ENCODE measurements at regions not wholly inside any gene's neighbourhood (a gene's known extent, or its start where the extent isn't known, plus 50 kb on each side); places are given as distances from the start of the nearest gene placed in this dataset.

- H3K9me2 ChIP-seq (ENCODE audit: insufficient read depth, low read length): no peaks in the 10 kb centered on the region
- no peaks in the 10 kb centered on the region for H3K27me3 ChIP-seq (ENCODE audit: insufficient read depth, low read depth, low read length)
- H4K20me1 ChIP-seq (ENCODE audit: insufficient read depth): no peaks in the 10 kb centered on the region
- TF ChIP-seq POLR2AphosphoS5 (IDR thresholded peaks at IDR 0.05): no peak
- no peak for TF ChIP-seq REST (IDR thresholded peaks at IDR 0.05; ENCODE audit: borderline replicate concordance)
- no peak for TF ChIP-seq EZH2 (IDR thresholded peaks at IDR 0.05; ENCODE audit: borderline replicate concordance, insufficient read depth, low read length, poor library complexity, severe bottlenecking)
- TF ChIP-seq CTCF (IDR thresholded peaks at IDR 0.05; ENCODE audit: poor library complexity, severe bottlenecking): no peak
- TF ChIP-seq TAF1 (IDR thresholded peaks at IDR 0.05; ENCODE audit: low read depth): no peak
- TF ChIP-seq MXI1 (conservative IDR thresholded peaks at IDR 0.05; ENCODE audit: poor library complexity, severe bottlenecking): no peak
- TF ChIP-seq RAD21 (conservative IDR thresholded peaks at IDR 0.05): no peak
- TF ChIP-seq SMC3 (conservative IDR thresholded peaks at IDR 0.05; ENCODE audit: poor library complexity): no peak
- TF ChIP-seq EP300 (conservative IDR thresholded peaks at IDR 0.05; ENCODE audit: poor library complexity, severe bottlenecking): no peak
- H3K9me3 ChIP-seq (ENCODE audit: low read length): peaks cover 5% of the 10 kb centered on the region
- H3K9ac ChIP-seq (ENCODE audit: low read length): no peak overlapping the region
- H3K36me3 ChIP-seq (ENCODE audit: insufficient read depth, low read length): no peaks in the 10 kb centered on the region
- H3K4me2 ChIP-seq (ENCODE audit: low read length): no peak overlapping the region
- no peaks in the 10 kb centered on the region for H3F3A ChIP-seq (ENCODE audit: insufficient read depth, low read length, poor library complexity, severe bottlenecking)
- H2AFZ ChIP-seq (ENCODE audit: low read depth, low read length): no peak overlapping the region
- no peak overlapping the region for H3K27ac ChIP-seq (ENCODE audit: low read length)
- H3K79me2 ChIP-seq (replicated peaks; ENCODE audit: insufficient read depth, low read length): no peaks in the 10 kb centered on the region
- no peak overlapping the region for H3K4me3 ChIP-seq (ENCODE audit: low read length)
These were observed 330.4 kb upstream of the NDN start for GRCh38 chr15:24017470-24017869.

- no peak overlapping the region for H3K4me3 ChIP-seq (ENCODE audit: low read length)
- H3K4me2 ChIP-seq (ENCODE audit: low read length): no peak overlapping the region
- H2AFZ ChIP-seq (ENCODE audit: low read depth, low read length): no peak overlapping the region
- no peaks in the 10 kb centered on the region for H3K9me3 ChIP-seq (ENCODE audit: low read length)
- no peak overlapping the region for H3K9ac ChIP-seq (ENCODE audit: low read length)
- H3K79me2 ChIP-seq (replicated peaks; ENCODE audit: insufficient read depth, low read length): no peaks in the 10 kb centered on the region
- H4K20me1 ChIP-seq (ENCODE audit: insufficient read depth): no peaks in the 10 kb centered on the region
- TF ChIP-seq TAF1 (IDR thresholded peaks at IDR 0.05; ENCODE audit: low read depth) (no peak), REST (IDR thresholded peaks at IDR 0.05; ENCODE audit: borderline replicate concordance) (no peak), SMC3 (conservative IDR thresholded peaks at IDR 0.05; ENCODE audit: poor library complexity) (no peak), RAD21 (conservative IDR thresholded peaks at IDR 0.05) (no peak), MXI1 (conservative IDR thresholded peaks at IDR 0.05; ENCODE audit: poor library complexity, severe bottlenecking) (no peak), EZH2 (IDR thresholded peaks at IDR 0.05; ENCODE audit: borderline replicate concordance, insufficient read depth, low read length, poor library complexity, severe bottlenecking) (no peak), EP300 (conservative IDR thresholded peaks at IDR 0.05; ENCODE audit: poor library complexity, severe bottlenecking) (no peak), CTCF (IDR thresholded peaks at IDR 0.05; ENCODE audit: poor library complexity, severe bottlenecking) (no peak), POLR2AphosphoS5 (IDR thresholded peaks at IDR 0.05) (no peak)
- no peaks in the 10 kb centered on the region for H3K9me2 ChIP-seq (ENCODE audit: insufficient read depth, low read length)
- no peaks in the 10 kb centered on the region for H3K27me3 ChIP-seq (ENCODE audit: insufficient read depth, low read depth, low read length)
- no peaks in the 10 kb centered on the region for H3K36me3 ChIP-seq (ENCODE audit: insufficient read depth, low read length)
- no peaks in the 10 kb centered on the region for H3F3A ChIP-seq (ENCODE audit: insufficient read depth, low read length, poor library complexity, severe bottlenecking)
- H3K27ac ChIP-seq (ENCODE audit: low read length): no peak overlapping the region
These were observed 352.6 kb upstream of the NDN start for GRCh38 chr15:24039683-24040082.

All from neural cell (in vitro differentiated cells).